PFSK-1 (cell line): ENCODE measurements at regions not wholly inside any gene's neighbourhood (a gene's known extent, or its start where the extent isn't known, plus 50 kb on each side); places are given as distances from the start of the nearest gene placed in this dataset.

Source experiments
- FOXP2 ChIP-seq: optimal IDR thresholded peaks from 2 replicates; pipeline ENCODE3; 2011; ENCODE audit warnings: borderline replicate concordance, control low read depth, inconsistent platforms; ENCODE audit not compliant: insufficient read depth; ENCODE audit errors: extremely low read length, extremely low read depth
- POLR2AphosphoS5 ChIP-seq: IDR thresholded peaks from 2 replicates; pipeline ENCODE4 v1.6.1; 2012; ENCODE audit warnings: low read depth, mild to moderate bottlenecking, control low read depth, low read length, moderate library complexity
- REST ChIP-seq, 2 experiments: IDR thresholded peaks; 2 replicates each; pipeline versions ENCODE4 v1.6.1 to v1.8.0; 2011 to 2012; ENCODE audit warnings: low read depth in 2 of 2, low read length in 2 of 2, control low read depth in 1 of 2, inconsistent platforms in 1 of 2, mild to moderate bottlenecking in 1 of 2, moderate library complexity in 1 of 2; ENCODE audit not compliant: insufficient read depth in 1 of 2
- SIN3A ChIP-seq: IDR thresholded peaks from 2 replicates; pipeline ENCODE4 v1.6.1; 2012; ENCODE audit warnings: mild to moderate bottlenecking, low read length, moderate library complexity, borderline replicate concordance; ENCODE audit not compliant: insufficient read depth
- TAF1 ChIP-seq: IDR thresholded peaks from 2 replicates; pipeline ENCODE4 v1.6.1; 2012; ENCODE audit warnings: low read length, control low read depth, borderline replicate concordance; ENCODE audit not compliant: insufficient read depth

- TF ChIP-seq TAF1, result no peak
- no peak for TF ChIP-seq SIN3A
- no peak for TF ChIP-seq REST (IDR thresholded peaks at IDR 0.05; ENCODE audit: insufficient read depth in 1 of 2, low read depth in 2 of 2, low read length in 2 of 2)
- TF ChIP-seq POLR2AphosphoS5, result no peak
- no peak for TF ChIP-seq FOXP2
These were observed 1847.9 kb upstream of the ACO1 start for GRCh38 chr9:30536494-30536893.

DNA sequence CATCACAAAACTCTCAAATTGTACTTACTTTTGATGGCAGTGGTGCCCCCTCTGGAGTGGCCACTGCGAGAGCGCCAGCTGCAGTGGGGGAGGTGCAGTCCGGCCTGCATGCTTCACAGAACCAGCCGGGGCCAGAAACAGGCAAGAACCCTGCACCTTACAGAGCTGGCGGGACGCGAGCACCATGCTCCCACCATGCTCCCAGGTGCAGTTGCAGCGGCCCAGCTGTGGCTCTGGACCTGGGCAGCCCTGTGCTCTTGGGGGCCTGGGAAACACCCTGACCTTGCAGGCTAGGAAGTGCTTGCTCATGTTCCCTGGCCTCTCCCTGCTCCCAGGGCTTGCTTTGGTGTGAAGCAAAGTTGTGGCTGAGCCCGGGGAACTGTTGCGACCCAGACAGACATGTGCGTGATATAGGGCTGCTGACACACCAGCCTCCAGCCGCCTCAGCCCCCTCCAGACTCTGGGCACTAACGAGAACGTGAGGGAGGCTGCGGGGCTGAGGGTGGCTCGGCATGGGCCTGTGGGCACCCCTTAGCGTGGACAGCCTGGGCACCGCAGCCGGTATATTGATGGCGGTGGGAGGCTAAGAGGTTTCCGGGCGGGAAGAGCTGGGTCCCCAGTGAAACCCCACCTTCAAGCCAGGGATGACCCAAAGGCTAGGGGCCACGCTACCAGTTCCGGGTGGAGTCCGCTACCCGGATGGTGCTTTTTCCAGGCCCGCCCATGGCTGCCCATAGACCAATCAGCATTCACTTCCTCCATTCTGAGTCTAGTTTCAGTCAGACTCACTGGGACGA, 1809.9 kb upstream of the ACO1 start:
- TF ChIP-seq SIN3A (no peak), REST (IDR thresholded peaks at IDR 0.05; ENCODE audit: insufficient read depth in 1 of 2, low read depth in 2 of 2, low read length in 2 of 2) (no peak), FOXP2 (no peak), POLR2AphosphoS5 (no peak), TAF1 (no peak)

DNA sequence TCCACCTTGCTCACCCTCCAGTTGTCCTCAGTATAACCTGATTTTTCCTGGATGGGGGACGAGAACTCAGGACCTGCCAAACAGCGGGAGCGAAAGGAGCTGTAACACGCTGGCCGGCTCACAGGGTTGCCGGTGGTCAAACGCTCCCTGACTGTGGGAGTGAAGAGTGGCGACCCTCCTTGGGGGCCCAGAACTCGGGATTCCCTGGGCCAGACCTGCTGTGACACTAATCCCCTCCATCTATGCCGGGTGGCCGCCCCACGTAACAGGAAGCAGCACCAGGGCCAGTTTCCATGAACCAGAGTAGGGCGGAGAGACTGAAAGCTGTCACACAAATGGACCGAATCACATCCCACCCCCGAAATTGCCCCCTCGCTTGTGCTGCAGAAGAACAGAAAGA, 1809.2 kb upstream of the ACO1 start:
- TF ChIP-seq POLR2AphosphoS5, result no peak
- no peak for TF ChIP-seq FOXP2
- no peak for TF ChIP-seq REST (IDR thresholded peaks at IDR 0.05; ENCODE audit: insufficient read depth in 1 of 2, low read depth in 2 of 2, low read length in 2 of 2)
- no peak for TF ChIP-seq SIN3A
- no peak for TF ChIP-seq TAF1

- TF ChIP-seq REST (IDR thresholded peaks at IDR 0.05; ENCODE audit: insufficient read depth in 1 of 2, low read depth in 2 of 2, low read length in 2 of 2) (no peak), SIN3A (no peak), POLR2AphosphoS5 (no peak), TAF1 (no peak), FOXP2 (no peak)
These were observed 1808.8 kb upstream of the ACO1 start for GRCh38 chr9:30575691-30576090.

DNA sequence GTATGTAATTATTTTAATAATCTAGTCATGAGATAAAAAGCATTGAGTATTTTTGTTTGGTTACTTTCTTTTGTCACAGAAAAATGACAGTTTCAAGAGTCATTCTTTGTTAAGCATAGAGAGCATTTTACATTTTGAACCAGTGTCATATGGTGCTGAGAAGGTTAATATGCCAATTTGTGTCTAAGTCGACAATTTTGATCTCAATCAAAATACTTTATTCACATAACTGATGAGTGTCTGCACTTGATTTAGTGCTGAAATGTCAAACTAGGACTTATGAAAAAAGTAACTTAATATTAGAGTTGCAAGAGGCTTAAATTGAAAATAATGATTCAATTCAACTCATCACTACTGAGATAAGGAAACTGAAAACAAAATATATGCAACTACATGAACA, 1804.6 kb upstream of the ACO1 start:
- TF ChIP-seq TAF1 (no peak), FOXP2 (no peak), POLR2AphosphoS5 (no peak), REST (IDR thresholded peaks at IDR 0.05; ENCODE audit: insufficient read depth in 1 of 2, low read depth in 2 of 2, low read length in 2 of 2) (no peak), SIN3A (no peak)
